Fibroblast of skin of right biceps (primary cell): ENCODE measurements at regions not wholly inside any gene's neighbourhood (a gene's known extent, or its start where the extent isn't known, plus 50 kb on each side); places are given as distances from the start of the nearest gene placed in this dataset.

Experiments used
- DNase-seq: peaks from one replicate; pipeline ENCODE4 v3.0.0-alpha.2; 2013

GRCh38 chr1:187451238-187451637, 622.5 kb downstream of the PLA2G4A start:
- no peak for DNase-seq

DNA sequence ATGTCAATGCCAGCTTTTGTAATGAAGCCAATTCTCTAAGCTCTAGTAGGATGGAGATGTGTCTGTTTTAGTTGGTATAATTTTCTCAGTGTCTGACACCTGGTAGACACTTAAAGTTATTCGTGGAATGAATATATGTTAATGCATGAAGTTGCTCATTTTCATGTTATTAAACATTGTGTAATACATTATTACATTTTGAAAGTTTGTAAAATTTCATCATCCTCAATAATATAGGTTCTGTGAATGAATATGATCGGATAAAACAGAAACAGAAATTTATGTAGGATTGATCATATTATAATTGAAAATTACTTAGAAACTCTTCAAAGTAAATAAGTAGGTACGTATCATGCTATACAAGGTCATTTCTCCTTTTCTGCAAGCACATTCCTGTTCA, 625.3 kb downstream of the PLA2G4A start:
- DNase-seq = no peak

DNA sequence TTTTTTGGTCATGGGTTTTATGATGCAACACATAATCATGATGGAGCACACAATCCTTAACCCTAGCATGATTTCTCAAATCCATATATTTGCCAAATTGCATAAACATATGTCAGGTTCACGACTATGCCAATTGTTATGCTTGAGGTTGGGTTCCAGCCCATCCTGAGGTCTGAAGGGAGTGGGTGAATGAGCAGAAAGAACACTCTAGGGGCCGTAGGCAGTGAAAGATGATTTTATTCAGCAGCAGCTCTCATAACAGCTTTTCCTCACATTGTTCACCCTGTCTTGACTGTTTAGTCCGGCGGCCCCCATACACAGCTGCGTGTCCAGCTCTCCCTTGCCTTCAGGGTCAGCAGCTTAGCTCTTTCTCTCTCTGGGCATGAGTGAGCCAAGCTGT, 627.7 kb downstream of the PLA2G4A start:
- DNase-seq = no peak

DNA sequence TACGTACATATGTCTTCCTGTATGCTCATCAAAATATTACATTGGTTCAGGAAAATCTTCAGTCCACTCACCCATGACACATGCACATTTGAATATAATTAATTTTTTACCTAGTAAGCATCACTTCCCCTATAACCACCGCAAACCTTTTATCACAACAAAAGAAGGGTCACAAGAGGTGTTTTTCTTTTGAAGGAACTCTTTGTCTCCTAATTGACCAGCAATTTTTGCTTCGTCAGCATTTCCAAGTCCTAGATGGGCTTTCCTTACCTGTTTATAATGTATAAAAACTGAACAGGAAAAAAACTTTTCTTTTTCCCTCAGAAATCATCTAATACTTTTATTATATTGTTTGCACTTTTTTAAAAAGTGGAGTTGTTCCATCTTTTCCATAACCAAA, 631.3 kb downstream of the PLA2G4A start:
- no peak for DNase-seq

- no peak for DNase-seq
Measured at GRCh38 chr1:187464320-187464719, 635.6 kb downstream of the PLA2G4A start.

GRCh38 chr1:187465441-187465840, 636.7 kb downstream of the PLA2G4A start:
- DNase-seq = no peak

DNA sequence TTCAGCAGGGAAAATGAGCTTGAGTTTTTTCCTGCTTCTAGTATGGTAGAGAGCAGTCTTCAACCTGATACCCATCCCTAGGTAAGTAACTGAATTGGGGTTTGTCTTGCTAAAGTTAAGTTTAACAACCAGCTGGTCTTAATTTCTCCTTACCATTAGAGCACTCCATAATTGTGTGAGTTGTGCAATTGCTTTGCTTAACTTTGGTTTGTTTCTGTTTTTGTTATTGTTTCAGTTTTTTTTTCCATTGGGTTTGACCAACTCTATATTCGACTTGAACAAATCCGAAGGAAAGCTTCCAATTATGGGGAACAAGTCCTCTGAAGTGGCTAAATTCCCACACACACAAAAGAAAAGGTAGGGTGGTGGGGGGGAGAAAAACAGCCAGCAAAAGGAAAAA, 641.1 kb downstream of the PLA2G4A start:
- DNase-seq = no peak

DNA sequence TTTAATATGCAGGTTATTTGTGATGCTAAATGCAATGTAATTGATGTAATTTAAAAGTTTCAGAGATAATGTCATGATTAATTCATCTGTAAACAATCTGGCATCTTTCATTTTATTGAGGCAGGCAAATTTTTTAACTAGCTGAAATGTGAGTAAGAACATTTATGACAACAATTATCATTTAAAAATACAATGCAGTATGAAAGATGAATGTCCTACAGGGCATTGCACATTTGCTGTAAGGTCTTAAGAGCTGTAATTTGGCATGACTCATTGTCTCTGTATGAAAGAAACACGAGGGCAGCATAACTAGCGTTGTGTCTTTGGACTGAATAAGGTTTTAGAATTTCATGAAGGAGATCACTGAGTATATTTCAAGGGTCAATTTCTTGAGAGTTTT, 642.8 kb downstream of the PLA2G4A start:
- peak; percentile 51 for DNase-seq

DNA sequence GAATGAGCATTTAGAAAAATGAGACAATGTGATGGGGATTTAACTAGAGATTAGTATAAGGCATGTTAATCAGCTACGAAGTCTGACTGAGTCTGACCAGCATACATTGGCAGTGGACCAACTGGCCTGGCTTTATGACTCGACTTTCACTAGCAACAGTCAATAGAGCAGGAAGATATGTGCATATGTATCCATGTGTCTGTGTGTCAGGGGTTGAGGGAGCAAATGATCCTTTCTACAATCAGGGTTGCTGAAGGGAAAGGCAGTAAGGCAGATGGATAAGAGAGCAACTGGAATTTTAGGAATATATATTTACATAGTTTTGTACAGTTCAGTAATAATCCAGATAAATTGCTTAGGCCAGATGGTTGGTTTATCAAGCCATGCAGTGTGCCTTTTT, 645.6 kb downstream of the PLA2G4A start:
- peak; percentile 56 for DNase-seq

GRCh38 chr1:187476671-187477070, 647.9 kb downstream of the PLA2G4A start:
- no peak for DNase-seq

- peak; percentile 25 for DNase-seq
Measured at GRCh38 chr1:187477103-187477502, 648.4 kb downstream of the PLA2G4A start.

DNA sequence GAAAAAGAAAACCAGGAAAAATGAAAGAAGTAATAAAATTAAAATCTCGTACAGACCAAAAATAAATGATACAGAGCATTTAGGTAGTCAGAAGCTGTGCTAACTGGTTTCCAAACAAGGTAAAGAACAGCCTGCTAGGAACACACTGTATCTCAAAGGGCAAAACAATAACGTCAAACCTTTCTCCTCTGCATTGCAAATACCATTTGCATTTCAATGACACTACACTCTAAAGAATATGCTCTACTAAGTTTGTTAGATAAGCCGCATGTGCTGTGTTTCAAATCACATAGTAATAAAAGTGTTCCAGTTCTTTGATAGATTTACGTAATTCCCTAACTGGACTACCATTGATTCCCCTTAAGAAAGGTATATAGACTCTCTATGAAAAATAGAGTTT, 648.8 kb downstream of the PLA2G4A start:
- no peak for DNase-seq

DNA sequence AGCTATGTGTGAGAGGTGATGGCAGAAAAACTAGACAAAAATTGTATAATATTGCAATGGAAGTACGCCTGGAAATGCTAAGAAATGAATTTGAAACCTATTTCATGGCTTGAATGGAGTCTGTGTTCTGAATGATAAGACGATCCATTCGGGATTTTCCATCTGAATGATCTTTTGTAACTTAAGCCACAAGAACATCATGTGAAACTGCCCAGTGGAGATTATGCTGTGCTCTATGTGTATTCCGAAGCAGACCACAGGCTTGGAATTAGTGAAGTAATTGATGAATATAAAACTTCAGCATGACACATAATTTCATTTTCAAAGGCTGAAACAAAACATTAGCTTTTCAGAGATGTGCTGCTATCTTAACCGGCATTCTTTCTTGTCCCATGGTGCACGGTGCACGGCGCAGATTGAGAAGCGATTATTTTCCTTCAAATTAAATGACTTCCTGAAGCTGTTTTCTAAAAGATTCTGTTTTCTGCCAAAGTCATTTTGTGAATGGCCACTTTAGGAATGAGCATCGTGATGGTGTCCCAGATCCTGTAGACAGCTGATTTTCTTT, 652.9 kb downstream of the PLA2G4A start:
- DNase-seq = no peak

DNA sequence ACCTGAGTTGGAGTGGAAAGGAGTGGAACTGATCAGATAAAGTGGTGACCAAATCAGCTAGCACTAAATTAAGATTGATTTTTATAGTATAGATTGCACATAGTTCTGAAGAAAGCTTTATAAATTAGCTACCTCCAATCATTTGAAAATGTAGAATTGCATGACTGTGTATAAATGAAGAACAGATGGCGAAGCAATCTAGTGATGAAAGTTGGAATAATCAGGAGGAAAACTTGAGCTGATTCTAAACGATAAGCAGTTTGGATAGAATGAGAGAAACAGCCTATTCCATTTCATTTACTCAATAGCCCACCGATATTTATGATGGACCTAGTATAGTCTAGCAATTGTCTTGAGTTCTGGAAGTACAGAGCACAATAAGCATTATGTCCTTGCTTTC, 661.5 kb downstream of the PLA2G4A start:
- no peak for DNase-seq

- peak; percentile 62 for DNase-seq
Measured at GRCh38 chr1:187491082-187491720, 662.5 kb downstream of the PLA2G4A start.

DNA sequence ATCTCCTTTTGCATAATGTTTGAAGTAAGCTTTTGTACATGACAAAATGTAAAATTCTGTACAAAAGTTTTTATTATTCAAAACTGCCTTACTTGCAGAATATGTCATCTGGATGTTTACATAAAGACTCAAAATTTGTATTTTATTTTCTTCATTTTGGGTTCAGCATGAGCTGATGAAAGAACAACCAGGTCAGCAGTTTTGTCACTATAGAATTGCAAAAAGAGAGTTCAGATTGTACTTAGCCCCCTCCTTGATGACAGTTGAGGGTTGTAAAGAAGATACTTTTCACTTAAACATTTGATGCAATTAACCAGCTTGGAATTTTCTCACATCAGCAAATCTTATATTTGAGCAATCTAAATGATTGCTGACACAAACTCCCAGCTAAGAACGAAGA, 669.3 kb downstream of the PLA2G4A start:
- DNase-seq = no peak

- DNase-seq = no peak
Measured at GRCh38 chr1:187504779-187505178, 676.0 kb downstream of the PLA2G4A start.

DNA sequence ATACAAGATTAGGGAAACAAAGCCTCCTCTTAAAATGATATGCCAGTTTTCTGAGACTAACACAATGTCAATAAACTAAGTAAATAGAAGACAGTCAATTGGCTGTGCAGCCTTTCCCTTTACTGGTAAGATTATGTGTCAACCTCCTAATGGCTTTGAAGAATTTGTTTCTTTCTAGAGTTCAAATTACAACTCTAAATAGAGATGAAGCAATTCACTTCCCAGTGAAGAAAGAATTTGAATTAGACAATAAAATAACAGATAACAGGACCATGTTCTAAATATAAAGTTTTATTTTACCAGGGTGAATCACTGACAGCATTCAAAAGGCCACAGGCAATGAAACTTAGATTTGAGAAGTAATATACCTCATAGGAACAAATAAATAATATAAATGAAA, 680.3 kb downstream of the PLA2G4A start:
- DNase-seq = no peak

- DNase-seq = no peak
Measured at GRCh38 chr1:187513190-187513589, 684.4 kb downstream of the PLA2G4A start.

- no peak for DNase-seq
Measured at GRCh38 chr1:187514110-187514509, 685.4 kb downstream of the PLA2G4A start.

DNA sequence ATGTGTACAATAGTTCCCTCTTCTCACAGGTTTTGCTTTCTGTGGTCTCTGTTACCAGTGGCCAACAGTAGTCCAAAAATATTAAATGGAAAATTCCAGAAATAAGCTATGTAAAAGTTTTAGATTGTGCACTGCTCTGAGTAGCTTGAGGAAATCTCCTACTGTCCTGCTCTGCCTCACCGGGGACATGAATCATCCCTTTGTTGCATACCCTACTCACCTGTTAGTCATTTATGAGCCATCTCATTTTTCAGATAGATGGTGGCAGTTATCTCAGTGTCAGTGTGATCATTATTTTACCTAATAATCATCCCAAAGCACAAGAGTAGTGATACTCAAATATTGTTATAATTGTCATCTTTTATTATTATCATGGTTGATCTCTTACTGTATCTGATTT, 688.1 kb downstream of the PLA2G4A start:
- DNase-seq = no peak

DNA sequence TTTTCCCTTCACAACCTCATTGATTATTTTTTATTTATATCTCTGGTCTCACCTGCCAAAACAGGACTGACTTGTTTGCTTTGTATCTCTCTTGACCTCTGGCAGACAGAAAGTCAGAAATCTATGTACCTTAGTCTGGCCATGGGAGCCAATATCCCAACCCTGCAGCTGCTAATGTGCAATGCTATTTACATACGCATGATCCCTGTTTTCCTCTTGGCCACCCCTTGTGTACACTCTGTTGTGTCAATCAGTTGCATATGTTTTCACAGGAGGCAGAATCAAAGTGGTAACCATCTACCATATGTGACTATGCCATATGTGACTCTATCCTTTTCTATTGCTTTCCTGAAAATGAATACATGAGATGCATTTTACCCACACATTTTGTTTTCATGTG, 688.8 kb downstream of the PLA2G4A start:
- no peak for DNase-seq

DNA sequence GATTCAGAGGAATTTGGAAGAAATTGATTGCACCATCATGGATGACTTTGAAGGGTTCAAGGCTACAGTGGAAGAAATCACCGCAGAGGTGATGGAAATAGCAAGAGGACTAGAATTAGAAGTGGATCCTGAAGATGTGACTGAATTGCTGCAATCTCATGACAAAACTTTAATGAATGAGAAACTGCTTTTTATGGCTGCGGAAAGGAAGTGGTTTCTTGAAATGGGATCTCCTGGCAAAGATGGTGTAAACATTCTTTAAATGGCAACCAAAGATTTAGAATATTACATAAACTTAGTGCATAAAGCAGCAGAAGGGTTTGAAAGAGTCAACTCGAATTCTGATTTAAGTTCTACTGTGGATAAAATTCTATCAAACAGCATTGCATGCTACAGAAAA, 698.6 kb downstream of the PLA2G4A start:
- no peak for DNase-seq

DNA sequence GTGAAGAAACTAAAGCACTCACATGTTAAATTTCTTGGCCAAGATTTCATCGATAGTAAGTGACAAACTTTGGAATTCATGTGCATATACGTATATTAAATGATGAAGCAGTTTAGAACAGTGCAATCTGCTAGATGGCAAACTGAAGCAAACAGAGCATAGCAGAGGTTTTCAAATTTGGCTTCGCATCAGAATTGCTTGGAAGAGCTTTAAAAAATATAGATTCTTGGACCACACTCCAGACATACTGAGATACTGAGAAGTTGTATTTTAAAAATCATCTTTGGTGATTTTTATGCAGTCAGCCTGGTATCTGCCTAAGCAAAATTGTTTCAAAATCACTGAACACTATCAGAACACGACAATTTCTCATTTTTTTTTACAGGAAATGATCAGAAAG, 709.2 kb downstream of the PLA2G4A start:
- no peak for DNase-seq

GRCh38 chr1:187549540-187549939, 720.8 kb downstream of the PLA2G4A start:
- DNase-seq = no peak
